ENCODE measurements at regions not wholly inside any gene's neighbourhood (a gene's known extent, or its start where the extent isn't known, plus 50 kb on each side); places are given as distances from the start of the nearest gene placed in this dataset.

DNA sequence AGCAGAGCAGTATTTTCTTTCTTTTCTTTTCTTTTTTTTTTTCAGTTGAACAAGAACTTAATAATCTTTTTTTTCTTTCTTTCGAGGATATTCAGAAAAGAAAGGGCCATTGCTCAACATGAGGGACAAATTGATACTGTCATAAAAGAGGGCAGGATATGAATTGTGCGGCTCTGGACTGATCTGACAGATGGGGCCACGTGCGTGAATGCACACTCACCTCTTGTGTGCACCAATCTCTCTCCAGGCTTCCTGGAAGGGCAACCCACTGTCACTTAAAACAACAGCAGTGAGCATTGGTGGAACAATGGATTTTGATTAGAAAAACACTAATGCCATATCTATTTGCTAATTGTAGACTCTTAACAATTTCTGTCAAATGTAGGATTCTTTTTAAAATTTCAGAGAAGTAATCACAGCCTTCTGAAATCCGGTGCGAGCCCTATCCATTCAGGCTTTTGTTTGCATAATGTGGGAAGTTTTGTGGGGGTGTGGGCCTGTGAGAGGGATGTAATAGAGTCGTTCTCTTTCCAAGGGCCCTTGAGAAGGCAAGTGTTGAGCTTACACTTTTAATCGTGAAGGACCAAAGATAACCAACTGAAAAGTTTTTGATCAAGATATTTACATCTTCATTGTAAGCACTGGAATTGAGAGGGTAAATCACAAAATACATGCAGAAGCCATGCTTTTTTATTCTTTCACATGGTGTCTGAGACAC, 298.8 kb downstream of the SP3 start:
- intact Hi-C loops (cut with micrococcal nuclease) = no loop called here

DNA sequence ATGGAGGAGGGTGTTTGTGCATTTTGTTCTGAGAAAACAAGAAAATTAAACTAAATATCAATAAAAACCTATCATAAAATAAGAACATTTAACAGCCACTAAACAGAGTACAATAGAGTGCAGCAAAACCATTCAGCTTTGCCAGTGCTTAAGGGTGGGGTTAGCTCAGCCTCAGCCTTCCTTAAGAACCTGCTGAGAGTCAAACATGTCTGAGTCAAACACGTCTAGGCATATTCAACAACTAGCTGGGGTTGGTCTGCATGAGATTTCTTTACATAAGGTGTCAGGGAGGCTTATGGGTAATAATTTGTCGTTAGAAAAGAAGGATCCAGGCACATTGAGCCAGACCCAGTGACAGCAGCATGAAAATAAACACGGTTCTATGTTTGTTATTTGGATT, 298.2 kb downstream of the SP3 start:
- intact Hi-C loops (cut with micrococcal nuclease) = no loop called here

DNA sequence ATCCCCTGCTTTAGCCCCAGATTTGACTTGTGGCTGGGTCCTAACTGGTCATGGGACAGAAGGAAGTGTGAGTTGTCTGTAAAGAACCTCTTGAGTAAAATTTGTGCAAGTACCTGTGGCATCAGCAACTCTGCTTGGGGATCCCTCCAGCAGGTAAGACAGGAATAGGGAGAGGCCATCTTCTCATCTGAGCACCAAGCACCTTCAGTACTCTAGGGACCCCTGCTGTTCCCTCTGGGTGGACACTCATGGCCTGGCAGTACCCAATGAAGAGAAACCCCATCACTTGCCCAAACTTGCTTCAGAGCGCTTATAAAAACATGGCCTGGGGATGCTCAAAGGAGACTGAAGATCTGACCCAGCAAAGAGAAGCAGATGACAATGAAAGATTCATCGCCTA, 297.8 kb downstream of the SP3 start:
- intact Hi-C loops (cut with micrococcal nuclease) = no loop called here

DNA sequence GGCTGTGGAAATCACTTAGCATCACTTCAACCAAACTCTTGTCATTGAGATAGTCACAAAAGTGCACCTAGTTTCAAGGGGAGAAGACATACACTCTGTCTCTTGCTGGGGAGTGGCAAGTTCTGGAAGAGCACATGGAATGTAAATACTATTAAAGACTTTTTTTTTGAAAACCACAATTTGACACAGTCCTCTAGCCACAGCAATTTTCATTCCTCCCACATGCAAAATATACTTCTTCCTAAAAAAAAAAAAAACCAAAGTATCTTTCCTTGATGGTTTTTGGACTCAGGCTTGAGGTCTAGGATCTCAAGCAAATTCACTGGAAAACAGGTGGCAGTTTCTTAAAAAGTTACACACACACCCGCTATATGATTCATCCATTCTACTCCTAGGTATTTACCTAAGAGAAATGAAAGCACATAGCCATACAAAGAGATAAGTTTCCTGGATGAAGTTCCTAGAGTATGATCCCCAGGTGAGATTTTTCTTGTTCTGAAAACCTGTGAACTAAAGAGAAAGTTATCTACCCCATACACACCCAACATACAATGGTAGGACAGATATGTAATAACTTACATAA, 295.8 kb downstream of the SP3 start:
- intact Hi-C loops (cut with micrococcal nuclease) = no loop called here

DNA sequence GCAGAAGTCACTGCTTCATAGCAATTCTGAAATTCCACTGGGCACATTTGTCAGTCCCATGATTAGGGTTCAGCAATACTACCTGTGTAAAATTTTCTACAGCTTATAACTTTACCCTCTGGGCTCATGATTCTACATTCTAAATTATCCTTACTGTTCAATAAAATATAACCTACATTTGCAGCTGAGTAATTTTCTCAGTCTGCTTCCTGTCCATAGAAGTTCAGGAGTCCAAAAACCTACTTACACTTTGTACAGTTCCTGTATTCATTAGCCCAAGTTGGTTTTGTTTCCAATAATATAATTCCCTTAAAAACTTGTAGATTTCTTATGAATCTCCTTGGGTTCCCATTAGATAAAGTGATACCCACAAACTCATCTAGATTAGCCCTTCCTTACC, 295.3 kb downstream of the SP3 start:
- intact Hi-C loops (cut with micrococcal nuclease) = no loop called here

DNA sequence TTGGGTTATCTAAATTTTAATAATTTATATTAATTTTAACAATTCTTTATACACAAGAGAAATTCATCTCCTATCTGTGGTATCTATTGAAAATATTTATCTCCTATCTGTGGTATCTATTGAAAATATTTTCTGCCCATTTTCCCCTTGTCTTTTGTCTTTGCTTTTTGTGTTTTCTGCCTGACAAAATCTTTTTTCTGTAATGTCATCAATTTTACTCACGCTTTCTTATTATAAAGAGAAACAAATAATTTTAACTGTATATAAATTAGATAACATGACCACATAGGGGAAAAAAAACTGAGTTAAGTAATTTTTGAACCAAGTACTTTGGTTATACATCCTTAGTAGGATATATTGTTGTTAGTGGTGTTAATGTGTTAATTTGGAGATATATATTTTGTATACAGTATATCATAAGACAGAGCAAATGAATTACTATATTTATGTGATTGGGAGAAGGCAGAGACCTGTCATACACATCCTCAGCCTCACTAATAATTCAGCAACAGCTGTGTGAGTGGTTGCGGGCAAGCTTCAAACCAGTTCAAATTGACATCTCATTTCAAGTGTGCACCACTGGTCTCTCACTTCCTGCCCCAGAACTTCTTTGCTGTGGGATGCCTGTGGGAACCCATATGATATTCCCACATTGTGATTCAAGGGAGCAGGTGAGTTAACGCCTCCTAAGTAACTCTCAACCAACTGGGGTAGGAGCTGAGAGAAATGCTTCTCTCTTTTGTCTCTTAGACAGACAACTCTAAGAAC, 292.4 kb downstream of the SP3 start:
- intact Hi-C loops (cut with micrococcal nuclease) = no loop called here

DNA sequence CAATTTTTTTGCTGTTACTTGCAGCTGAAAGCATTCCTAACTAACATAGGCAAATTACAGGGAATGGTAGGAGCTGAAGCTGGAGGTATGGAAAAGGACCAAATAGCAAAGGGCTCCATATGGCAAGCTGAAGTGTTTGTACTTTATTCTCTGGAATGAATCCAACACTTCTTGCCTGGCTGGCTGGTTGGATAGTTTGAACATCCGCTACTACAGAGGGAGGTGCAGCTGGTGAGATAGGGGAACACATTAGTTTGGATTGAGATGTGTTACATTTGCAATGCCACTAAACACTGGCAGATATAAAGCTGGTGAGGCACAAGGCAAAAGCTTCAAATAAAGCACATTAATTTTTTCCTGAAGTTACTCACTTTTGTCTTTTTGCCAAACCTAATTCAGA, 291.5 kb downstream of the SP3 start:
- intact Hi-C loops (cut with micrococcal nuclease) = no loop called here

DNA sequence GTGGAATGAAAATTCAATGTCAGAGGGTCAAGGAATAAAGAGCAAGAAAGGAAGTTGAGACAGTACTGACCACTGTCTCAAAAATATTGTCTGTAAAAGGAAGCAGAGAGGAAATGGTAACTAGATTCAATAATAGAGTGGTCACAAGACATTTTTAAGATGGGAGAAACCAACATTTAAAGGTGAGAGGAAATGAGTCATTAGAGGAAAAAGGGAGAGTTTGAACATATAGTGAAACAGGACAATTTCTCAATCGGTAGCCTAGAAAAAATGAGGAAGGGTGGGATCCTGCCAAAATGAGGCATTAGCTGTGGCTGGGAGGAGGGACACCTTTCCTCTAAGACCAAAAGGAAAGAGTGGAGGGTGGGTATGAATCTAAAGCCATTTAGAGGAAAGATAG, 288.5 kb downstream of the SP3 start:
- intact Hi-C loops (cut with micrococcal nuclease) = no loop called here

DNA sequence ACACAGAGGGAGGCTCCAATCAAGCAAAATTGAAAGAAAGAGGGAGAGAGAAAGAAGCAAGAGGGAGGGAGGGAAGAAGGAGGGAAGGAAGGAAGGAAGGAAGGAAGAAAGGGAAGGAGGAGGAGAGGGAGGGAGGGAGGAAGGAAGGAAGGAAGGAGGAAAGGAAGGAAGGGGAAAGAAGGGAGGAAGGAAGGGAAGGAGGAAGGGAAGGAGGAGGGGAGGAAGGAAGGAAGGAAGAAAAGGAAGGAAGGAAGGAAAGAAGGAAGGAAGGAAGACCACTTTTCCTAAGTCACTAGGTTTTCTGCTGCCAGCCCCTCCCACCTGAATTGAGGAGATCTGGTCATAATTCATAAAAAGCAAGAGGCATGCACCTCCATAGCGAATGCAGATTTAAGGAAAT, 287.0 kb downstream of the SP3 start:
- intact Hi-C loops (cut with micrococcal nuclease) = no loop called here

DNA sequence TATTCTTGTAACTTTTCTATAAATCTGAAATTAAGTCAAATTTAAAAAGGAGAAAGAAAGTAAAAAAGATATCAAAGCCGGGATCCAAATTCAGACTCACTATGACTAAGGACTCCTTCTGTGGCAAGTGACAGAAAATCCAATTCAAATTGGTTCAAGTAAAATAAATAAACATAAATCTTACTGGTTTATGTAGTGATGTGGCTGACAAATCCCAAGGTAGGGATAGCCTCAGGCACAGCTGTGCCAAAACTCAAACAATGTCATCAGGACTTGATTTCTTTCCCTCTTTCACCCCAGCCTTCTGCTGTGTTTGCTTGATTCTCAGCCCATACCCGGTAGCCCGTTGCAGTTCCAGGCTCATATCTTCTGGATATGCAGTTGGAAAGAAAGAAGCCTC, 284.6 kb downstream of the SP3 start:
- intact Hi-C loops (cut with micrococcal nuclease) = no loop called here

DNA sequence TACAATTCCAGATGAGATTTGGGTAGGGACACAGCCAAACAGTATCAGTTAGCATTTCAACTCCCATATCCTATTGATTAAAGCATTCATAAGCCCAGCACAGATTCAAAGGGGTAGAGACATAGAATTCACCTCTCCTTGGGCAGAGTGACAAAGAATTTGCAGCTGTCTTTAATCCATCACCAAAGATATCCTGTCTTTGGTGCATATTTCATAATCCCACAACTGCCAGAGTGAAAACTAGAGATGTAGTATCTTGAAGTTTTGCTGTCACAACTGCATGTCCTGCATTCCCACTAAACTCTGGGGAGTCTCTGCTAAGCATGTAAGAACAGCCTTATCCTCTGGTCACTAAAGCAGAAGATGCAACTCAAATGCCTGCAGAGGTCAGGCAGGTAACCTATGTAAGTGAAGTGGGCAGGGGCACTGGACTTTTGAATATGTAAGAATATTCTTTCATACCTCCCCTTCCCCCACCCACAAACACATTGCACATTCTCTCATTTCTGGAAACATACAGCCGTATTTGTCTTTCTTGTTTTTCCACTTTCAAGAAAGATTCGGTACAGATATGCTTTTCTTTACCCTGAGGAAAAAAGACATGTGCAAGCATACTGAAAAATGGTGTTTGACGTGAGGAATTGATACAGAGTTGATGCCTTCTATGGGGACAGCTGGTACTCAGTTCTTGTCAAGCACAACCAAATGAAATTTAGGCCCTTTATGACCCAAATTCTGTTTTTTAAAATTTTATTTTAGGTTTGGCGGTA, 283.1 kb downstream of the SP3 start:
- intact Hi-C loops (cut with micrococcal nuclease) = no loop called here

DNA sequence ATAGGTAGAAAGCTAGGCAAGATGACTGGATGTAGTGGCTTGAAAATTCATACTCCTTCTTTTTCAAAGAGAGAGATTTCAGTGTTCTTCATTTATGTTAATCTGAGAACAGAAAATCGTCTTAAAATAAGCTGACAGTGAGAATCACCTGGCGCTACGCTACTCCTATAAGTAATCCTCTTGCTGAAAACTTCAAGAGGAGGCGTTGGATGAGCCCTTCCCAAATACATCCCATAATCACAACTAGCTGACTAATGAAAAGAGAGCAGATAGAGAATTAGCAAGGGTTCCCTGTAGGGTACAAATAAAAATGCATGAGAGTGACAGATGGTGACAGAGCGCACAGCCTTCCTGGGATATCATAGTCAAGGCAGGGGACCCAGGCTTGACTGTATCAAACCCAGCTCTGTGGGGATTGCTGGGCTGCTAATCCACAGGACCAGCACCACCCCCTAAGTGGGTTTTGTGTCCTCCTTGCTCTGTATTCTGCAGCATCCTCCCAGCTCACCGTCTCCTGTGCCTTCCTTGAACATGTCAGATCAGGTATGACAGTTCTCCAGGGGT, 280.2 kb downstream of the SP3 start:
- intact Hi-C loops (cut with micrococcal nuclease) = no loop called here

DNA sequence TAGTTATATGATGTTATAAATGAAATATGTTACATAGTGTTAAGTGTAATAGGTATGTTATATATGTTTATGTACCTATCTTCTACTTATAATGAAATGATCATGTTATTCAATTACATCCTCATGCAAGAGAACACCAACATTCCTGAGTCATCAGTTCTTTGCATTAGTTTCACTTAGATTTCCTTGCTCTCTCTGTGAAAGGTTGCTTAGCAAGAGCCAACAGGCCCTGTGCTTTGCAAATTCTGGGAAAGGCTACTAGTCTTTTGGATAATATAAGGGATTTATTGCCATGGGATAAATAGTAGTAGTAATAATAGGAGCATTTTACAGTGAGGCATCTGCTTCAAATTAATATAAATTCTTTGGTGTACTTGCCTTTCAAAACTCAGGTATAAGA, 274.8 kb downstream of the SP3 start:
- intact Hi-C loops (cut with micrococcal nuclease) = no loop called here

DNA sequence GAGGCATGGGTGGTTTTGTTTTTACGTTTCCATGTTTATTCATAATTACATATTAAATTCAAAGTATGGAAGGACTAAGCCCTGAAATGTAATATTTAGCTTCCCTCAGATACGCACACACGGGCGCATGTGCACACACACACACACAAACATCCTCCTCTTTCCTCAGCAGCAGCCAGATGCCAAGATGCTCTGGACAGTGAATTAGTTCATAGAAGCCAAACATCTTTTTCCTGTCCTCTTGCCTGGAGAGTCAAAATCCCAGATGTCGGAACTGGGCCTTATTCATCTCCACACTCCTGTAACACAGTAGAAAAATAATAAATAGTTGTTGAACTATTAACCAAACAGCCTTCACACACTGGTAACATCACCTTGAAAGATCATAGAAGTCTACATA, 273.1 kb downstream of the SP3 start:
- intact Hi-C loops (cut with micrococcal nuclease) = no loop called here

DNA sequence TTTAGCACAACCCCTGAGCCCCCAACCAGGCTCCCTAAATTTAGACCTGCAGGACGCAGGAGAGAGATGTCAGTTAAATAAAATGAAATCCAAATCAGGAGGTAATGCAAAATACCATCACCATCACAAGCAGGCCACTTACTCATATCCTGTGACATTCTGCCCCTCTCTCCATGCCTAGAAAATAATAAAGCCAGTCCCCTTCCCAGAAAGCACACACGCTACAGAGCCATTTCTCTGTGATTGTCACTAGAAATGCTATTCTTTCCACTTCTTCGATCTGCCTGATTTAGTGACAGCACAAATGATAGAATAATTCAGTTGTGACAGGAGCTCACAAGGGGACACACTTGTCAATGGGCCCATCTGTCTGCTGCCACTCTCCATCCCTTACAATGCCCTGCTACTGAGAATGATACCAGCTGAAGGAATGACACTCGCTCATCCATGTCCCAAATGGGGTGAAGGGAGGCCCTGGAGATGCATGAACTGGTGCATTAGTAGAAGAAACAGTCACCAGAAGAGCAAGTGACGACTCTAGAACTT, 272.1 kb downstream of the SP3 start:
- intact Hi-C loops (cut with micrococcal nuclease) = no loop called here

DNA sequence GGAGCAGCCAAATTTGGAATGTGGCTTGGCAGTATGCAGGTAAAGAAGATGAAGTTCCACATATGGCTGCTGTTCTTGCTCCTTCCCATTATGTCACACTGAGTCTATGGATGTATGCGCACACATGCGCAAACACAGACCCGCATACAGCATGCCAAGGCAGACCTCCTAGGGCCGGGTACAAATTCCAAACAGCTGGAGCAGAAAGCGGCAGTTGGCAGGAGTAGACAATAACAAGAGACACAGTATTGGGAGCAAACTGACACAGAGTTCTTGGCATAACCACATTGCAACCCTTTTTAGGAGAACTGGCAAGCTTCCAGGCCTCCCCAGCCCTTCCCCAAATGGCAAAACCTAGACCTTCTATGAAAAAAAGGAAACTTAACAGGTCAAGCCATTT, 268.9 kb downstream of the SP3 start:
- intact Hi-C loops (cut with micrococcal nuclease) = no loop called here

DNA sequence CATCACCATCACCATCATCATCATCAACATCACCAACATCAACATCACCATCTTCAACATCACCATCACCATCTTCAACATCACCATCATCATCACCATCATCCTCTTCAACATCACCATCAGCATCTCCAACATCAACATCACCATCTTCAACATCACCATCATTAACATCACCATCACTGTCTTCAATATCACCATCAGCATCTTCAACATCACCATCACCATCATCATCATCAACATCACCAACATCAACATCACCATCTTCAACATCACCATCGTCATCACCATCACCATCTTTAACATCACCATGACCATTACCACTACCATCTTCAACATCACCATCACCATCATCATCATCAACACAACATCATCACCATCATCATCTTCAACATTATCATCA, 267.2 kb downstream of the SP3 start:
- intact Hi-C loops (cut with micrococcal nuclease) = no loop called here

DNA sequence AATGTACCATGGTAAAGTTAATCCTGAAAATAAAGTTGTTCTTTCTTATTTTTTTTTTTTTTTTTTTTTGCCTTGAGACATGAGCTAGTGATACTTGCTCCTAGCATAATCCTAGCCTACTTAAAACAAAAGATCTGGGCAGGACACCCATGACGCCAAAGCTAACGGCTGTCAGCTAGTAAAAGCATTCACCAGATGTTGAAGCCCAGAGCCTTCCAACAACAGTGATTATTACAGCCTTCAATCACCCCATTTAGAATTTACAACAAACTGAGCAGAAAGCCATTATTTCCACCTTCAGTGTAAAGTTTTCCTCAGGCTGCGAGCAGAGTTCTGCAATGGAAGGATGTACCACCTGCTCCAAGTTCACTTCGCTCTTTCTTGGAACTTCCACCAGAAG, 259.5 kb downstream of the SP3 start:
- intact Hi-C loops (cut with micrococcal nuclease) = no loop called here

DNA sequence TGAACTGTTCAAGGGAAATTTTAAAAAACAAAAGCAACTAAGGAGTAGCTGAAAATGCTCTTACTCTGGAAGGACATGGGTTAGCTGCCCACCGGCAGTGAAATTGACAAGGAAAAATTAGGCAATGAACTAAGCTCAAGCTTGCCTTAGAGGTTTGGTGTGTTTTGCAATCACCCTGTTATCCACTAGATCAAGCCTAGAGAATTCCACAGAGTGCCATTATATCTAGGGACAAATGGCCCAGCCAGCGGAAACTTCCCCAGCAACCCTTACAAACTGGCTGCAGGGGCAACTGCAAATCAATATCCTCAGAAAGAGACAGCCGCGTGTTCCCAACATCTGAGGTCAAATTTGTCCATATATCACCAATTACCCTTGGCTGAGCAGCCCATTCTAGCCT, 258.2 kb downstream of the SP3 start:
- intact Hi-C loops (cut with micrococcal nuclease) = no loop called here

DNA sequence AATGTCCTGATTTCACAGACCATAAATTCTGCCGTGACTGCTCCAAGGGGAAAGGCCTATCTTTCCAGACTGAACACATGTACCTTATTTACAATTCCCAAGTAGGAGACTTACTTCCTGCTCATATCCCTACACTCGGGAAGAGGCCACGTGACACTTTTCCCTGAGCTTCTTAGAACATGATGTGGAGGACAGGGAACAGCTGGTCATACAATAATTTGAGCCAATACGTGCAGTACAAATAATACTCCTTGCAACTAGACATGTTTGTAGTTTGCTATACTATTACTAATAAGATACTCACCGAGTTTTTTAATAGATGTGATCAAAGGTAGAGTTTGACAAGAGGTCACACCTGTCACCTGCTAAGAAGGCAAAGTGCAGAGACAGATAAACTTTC, 256.4 kb downstream of the SP3 start:
- intact Hi-C loops (cut with micrococcal nuclease) = no loop called here

DNA sequence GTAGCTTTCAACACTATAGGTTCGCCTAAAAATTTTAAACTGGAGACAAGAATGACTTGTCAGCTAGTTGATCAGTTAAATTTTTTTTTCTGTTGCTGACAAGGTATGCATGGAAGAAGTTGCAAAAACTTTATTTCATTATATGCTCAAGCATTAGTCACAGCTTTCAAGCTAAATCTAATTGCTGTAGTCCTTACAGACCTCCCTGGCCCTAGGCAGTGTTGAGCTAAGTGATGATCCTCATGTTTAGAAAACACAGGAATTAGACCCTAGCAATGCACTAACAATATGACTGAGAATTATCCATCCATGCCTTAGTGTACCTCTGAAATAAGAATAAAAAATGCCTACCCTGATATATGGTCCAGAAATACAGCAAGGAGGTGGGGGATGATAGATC, 253.4 kb downstream of the SP3 start:
- intact Hi-C loops (cut with micrococcal nuclease) = no loop called here

Measured in T-helper 2 cell treated with Interferon-gamma antibody and Interleukin-4, amounts not matched to agents 100 ng/mL and 5 ng/mL, for 36 hours (primary cell).